ENCODE measurements at regions not wholly inside any gene's neighbourhood (a gene's known extent, or its start where the extent isn't known, plus 50 kb on each side); places are given as distances from the start of the nearest gene placed in this dataset.

GRCh38 chr6:3640868-3641267, 110.6 kb downstream of the PXDC1 start:
- no peak for DNase-seq

DNA sequence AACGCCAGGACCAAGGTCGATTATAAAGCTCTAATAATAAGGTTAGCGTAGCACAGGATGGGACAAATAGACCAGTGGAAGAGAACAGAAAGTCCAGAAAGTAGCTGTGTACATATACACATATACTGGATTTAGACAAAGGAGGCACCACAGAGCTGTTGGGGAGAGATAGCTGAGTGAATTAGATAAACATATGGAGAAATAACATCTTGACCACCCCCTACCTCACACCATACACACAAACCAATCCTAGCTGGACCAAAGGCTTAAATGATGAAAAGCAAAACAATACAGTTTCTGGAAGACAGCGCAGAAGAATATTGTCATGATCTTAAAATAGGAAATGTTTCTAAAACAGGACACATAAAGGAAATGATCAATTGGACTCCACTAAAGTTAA, 112.9 kb downstream of the PXDC1 start:
- DNase-seq, result no peak

GRCh38 chr6:3636060-3636459, 115.5 kb downstream of the PXDC1 start:
- no peak for DNase-seq

DNA sequence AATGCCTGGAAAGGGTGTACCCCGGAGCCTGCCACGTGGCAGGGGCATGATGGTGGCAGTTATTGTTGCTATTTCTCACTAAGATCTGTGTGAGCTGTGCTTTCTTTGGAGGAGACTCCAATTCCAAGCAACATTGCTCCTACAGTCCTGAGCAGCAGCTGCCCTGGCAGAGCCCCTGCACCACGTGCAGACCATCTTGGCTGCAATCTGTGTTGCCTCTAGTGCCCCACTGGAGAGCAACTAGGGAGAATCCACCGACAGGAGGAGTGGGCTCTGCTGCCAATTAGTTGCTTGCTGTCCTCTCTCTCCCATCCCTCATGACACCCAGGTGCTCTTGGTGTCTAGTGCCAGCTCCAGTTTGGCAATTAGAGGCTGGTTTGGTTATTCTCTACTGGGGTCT, 116.0 kb downstream of the PXDC1 start:
- DNase-seq, result no peak

DNA sequence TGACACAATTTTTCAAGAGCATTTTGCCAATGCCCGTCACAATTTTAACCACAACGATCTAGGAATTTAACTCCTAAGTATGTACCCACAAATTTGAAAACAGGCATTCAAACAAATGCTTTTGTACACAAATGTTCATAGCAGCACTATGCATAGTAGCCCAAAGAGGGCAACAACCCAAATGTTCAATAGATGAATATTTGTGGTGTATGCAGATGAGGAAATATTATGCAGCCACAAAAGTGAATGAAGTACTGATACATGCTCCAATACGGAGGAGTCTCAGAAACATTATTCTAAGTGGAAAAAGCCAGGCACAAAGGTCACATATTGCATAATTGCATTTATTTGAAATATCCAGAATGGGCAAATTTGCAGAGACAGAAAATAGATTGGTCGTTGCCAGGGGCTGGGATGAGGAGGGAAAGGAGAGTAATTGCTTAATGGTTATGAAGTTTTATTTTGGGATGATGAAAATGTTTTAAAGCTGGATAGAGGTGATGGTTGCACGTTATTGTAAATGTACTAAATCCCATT, 117.2 kb downstream of the PXDC1 start:
- DNase-seq, result no peak

DNA sequence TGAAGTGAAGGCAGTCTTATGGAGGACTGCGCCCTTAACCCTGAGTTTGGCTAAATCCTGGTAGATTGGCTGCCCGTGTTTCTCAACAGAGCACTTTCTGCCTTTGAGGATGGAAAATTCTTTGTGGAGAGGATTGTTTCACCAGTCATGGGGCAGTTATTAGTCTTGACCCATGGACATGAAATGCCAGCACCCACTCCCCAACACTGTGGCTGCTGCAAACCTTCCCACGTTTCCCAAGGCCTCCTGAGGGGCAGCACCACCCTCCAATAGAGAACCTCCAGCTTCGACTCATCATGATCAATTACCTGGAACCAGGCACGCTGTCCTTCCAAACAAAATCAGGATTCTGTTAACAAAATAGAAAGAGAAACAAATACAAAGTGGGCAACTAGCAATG, 117.8 kb downstream of the PXDC1 start:
- DNase-seq, result no peak

- no peak for DNase-seq
Measured at GRCh38 chr6:3631877-3632276, 119.6 kb downstream of the PXDC1 start.

DNA sequence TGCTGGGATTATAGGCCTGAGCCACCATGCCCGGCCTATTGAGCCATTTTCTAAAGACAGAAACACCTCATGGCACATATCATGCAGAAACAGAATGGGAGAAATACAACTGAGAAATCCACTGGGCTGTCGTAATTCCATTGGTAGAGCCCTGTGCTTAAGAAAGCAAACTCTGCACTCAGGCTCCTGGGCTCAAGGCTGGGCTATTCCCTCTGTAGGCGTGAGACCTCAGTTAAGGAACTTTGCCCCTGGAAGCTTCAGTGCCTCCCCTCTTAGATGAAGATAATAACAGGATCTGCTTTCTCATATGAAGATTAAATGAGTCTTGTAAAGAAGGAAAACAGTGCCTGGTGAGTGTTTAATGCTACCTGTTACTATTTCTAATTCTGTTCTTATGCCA, 120.3 kb downstream of the PXDC1 start:
- DNase-seq, result no peak

- no peak for DNase-seq
Measured at GRCh38 chr6:3630258-3630835, 121.2 kb downstream of the PXDC1 start.

GRCh38 chr6:3627956-3628835, 123.3 kb downstream of the PXDC1 start:
- DNase-seq, result peak in 1 of 6 experiments; percentile 9

GRCh38 chr6:3627501-3627900, 124.0 kb downstream of the PXDC1 start:
- no peak for DNase-seq

DNA sequence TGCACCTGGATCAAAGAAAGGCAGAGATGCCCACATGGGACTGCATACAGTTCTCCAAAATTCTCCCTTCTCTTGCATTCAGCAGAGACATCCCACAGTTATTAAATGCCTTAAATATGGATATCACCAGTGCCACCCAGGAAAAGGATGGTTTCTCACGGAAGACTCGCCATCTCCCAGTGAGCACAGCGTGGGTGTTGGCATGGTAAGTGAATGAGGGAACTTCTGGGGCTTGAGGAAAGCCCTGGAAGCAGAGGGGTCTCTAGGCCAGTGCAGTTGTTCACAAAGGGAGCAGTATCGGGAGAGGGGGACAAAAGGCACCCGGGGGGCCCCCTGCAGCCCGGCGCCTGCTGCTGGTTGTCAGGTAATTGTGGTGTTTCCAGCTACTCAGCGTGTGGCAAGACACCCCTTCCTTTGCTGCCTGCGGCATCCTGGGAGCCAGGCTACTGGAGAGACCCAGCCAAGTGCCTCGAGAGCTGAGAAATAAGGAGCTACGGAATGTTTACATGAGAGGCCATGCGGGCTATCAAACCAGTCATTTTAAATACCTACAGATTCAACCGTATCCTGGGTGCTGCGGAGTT, 125.4 kb downstream of the PXDC1 start:
- no peak for DNase-seq

DNA sequence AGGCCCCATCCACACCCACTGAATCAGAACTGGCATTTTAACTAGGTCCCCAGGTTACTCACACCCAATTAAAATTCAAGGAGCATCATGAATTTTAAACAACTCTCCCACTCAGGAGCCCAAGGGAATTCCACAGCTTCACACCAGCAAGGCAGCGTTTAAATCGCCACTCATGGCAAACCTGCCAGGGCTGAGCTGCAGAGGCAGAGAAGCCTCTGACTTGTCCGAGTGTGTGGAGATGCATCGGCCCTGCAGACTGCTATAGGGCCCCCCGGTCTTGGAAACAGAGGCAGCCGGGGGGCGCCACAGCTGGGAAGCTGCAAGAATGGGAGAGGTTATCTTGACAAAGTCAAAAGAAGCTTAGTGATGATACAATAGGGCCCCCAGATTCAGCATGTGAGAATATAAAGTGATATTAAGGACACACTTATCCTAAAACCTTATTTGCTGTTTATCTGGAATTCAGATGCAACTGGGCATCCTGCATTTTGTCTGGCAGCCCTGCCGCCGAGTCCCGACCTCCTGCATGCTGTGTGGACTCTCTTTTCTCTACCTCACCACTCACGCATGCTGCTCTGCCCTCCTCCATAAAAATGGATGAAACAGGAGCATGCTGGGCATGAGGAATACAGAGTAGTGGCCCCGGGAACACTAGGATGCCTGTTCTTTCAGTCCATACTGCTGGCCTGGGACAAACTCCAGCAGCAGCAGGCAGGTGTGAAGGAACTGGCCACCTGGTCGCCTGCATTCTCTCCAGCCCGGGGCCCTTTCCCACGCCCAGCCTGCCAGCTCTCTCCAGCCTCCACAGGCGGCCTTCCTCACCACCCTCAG, 126.1 kb downstream of the PXDC1 start:
- DNase-seq, result no peak

DNA sequence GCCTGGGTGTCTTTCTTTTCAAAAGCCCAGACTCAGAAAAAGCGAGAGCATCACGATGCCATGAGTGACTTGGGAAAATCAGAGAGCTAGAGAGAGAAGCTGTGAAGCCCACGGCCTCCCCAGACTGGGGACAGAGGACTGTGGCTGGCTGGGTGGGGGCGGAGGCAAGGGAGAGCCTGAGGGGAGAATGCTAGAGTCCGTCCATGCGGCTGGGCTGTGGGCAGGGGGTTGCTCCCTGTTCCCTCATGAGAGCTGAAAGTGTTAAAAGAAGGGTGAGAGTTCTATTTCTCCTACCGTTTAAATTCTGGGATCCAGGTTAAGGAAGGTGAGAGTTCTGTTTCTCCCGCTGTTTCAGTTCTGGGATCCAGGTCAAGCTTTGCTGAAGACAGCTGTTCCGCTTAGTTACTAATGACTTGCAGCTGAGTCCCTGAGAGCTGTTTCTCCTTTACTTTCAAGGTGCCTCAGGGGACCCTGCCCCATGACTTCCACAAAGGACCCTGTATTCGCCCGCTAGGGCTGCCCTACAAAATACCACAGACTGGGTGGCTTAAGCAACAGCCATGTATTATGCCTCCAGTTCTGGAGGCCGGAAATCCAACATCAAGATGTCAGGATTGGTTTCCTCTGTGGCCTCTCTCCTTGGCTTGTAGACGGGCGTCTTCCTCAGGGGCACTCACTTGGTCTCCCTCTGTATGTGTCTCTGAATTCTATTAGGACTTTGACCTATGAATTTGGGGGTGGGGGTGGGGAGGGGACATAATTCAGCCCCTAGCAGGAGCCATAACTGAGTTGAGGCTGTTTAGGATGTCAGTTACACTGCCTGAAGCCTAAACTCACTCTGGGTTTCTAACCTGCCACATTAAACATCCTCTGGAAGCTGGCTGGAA, 127.0 kb downstream of the PXDC1 start:
- no peak for DNase-seq

DNA sequence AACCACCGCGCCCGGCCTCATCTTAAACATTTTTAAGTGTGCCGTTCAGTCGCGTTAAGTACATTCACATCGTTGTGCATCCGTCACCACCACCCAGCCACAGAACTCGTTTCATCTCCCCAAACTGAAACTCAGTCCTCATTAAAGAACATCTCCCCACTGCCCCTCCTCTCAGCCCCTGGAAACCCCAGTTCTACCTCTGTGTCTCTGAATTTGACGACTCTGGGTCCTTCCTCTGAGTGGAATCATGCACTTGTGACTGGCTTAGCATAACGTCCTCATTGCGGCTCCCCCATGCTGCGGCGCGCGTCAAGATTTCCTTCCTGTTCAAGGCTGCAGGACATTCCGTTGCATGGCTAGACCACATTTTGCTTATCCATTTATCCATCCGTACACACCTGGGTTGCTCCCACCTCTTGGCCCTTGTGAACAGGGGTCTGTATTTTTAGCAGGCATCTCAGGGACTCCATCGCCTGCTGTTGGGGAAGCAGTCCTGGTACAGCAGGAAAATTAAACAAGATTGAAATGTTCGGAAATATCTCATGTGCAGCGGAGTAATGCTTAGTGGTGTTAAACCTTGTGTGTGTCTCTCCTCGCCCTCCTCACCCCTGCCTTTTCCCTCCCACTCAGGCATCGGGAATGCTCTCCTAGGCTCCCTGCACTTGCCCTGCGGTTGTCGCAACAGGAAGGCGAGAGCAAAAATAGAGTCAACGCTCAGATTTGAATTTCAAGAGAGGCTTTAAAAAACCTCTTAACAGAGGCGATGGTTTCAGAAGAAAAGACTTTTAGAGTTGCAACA, 127.9 kb downstream of the PXDC1 start:
- peak in 1 of 6 experiments; percentile 21 for DNase-seq

- DNase-seq, result no peak
Measured at GRCh38 chr6:3621411-3621810, 130.1 kb downstream of the PXDC1 start.

GRCh38 chr6:3620937-3621336, 130.6 kb downstream of the PXDC1 start:
- no peak for DNase-seq

DNA sequence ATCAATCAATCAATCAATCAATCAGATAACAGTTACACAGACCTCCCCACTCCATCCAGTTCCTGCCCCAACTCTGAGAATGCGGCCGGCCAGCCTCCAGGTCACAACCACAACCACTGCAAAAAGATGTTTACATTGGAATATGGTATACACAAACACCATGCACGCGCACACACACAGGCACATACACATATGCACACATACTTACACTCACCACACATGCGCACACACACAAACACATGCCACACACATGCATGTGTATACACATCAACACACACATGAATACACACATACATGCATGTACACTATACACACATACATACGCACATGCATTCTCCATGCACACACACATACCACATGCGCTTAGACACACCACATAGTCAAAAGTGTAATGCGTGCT, 131.1 kb downstream of the PXDC1 start:
- DNase-seq, result no peak

DNA sequence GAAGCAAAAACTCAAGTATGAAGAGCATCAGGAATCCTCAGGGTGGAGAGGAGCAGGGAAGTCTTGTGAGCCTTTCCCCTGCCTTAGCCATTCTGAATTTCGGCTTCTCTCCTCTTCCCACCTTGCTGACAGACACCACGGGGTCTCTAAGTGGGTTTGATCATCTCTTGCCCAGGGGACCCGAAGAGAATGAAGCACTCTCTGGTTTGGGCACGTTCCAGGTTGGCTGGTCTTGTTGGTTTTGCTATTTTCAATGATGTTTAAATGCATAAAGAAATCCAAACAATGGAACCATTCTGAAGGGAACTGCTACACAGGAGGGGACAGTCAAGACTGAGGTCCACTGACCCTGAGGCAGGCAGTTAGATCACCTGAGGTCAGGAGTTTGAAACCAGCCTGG, 131.7 kb downstream of the PXDC1 start:
- no peak for DNase-seq

- no peak for DNase-seq
Measured at GRCh38 chr6:3619201-3619600, 132.3 kb downstream of the PXDC1 start.

DNA sequence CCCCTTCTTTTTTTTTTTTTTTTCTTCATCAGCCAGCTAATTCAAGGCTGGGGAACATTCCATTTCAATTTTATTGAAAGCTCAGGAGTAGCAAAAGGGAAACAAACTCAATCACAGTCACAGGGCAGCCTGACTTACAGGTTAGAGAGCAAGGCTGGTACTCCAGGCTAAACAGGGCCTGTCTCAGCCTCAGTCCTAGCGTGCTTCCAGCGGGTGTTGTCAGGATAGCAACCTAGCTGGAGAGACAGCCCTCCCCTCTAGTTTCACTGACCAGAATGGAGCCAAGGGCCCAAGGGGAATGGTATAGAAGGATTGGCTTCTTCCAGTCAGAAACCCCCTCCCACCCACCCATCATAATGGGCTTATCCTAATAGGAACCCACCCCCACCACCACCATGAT, 132.9 kb downstream of the PXDC1 start:
- no peak for DNase-seq

Measured in stimulated activated naive CD4-positive, alpha-beta T cell (primary cell).